ENCODE measurements at regions not wholly inside any gene's neighbourhood (a gene's known extent, or its start where the extent isn't known, plus 50 kb on each side); places are given as distances from the start of the nearest gene placed in this dataset.

GRCh38 chr2:71891155-71891554 is 256.5 kb downstream of the CYP26B1 start:
- TF ChIP-seq, protein P1, sequence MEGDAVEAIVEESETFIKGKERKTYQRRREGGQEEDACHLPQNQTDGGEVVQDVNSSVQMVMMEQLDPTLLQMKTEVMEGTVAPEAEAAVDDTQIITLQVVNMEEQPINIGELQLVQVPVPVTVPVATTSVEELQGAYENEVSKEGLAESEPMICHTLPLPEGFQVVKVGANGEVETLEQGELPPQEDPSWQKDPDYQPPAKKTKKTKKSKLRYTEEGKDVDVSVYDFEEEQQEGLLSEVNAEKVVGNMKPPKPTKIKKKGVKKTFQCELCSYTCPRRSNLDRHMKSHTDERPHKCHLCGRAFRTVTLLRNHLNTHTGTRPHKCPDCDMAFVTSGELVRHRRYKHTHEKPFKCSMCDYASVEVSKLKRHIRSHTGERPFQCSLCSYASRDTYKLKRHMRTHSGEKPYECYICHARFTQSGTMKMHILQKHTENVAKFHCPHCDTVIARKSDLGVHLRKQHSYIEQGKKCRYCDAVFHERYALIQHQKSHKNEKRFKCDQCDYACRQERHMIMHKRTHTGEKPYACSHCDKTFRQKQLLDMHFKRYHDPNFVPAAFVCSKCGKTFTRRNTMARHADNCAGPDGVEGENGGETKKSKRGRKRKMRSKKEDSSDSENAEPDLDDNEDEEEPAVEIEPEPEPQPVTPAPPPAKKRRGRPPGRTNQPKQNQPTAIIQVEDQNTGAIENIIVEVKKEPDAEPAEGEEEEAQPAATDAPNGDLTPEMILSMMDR (IDR thresholded peaks at IDR 0.05; ENCODE audit: poor library complexity, severe bottlenecking), result no peak
- TF ChIP-seq POLR2AphosphoS5 (IDR thresholded peaks at IDR 0.05) (no peak), RAD21 (conservative IDR thresholded peaks at IDR 0.05) (no peak)

All from neural cell (in vitro differentiated cells).